AG04449 (cell line): ENCODE measurements at regions not wholly inside any gene's neighbourhood (a gene's known extent, or its start where the extent isn't known, plus 50 kb on each side); places are given as distances from the start of the nearest gene placed in this dataset.

ENCODE experiments used
- CTCF ChIA-PET: fragments of 350-600 bp; formaldehyde crosslinking; extraction: SDS; loops from one replicate; lab custom pipeline; 2021; ENCODE audit warnings: antibody characterized with exemption; lab: Yijun Ruan, JAX
- POLR2A ChIA-PET: fragments of 400-600, 350-600 bp; formaldehyde crosslinking; extraction: SDS; loops from one replicate; lab custom pipeline; 2020; ENCODE audit warnings: antibody characterized with exemption, inconsistent platforms; lab: Yijun Ruan, JAX
- DNase-seq: peaks from one replicate; pipeline ENCODE4 v3.0.0-alpha.2; 2010; ENCODE audit warnings: low read depth, low spot score
- H3K4me3 ChIP-seq: 2 replicates; pipeline ENCODE4 v1.5.1; 2011; ENCODE audit warnings: low read depth, mild to moderate bottlenecking, control low read depth, low read length
- CTCF ChIP-seq: IDR thresholded peaks from one replicate; pipeline ENCODE4 v1.5.1; 2011; ENCODE audit warnings: mild to moderate bottlenecking, moderate library complexity, low read length, control low read depth, inconsistent platforms; ENCODE audit not compliant: insufficient read depth; ENCODE audit errors: missing control alignments

GRCh38 chr1:218695525-218695924, 350.4 kb downstream of the TGFB2 start:
- H3K4me3 ChIP-seq: no peak overlapping the region
- ChIA-PET CTCF (no interaction called here), POLR2A (interaction anchor here (0.6 kb wide), 1 partner anchor 83 kb away, joined by 5 read pairs; no protein-coding TSS in a partner anchor)
- no peak for TF ChIP-seq CTCF
- no peak for DNase-seq

GRCh38 chr1:218698141-218698540, 353.0 kb downstream of the TGFB2 start:
- TF ChIP-seq CTCF: no peak
- no peak overlapping the region for H3K4me3 ChIP-seq
- POLR2A ChIA-PET: no interaction called here
- CTCF ChIA-PET: no interaction called here
- no peak for DNase-seq

DNA sequence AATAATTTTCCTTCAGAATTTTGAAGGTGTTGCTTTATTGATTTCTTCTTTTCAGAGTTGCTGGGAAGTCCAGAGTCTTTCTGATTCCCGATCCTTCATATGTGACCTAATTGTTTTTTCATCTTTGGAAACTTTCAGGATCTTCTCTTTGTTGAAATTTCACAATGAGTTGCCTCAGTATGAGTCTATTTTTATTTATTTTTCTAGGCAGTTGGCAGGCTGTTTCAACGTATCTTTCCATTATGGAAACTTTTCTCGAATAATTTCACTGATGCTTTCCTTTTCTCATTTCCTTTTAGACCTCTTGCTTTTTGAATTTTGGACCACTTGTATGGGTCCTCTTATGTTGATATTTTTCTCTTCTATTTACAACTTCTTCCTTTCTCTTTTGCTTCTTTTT, 354.3 kb downstream of the TGFB2 start:
- TF ChIP-seq CTCF: no peak
- no peak overlapping the region for H3K4me3 ChIP-seq
- POLR2A ChIA-PET: no interaction called here
- CTCF ChIA-PET: no interaction called here
- DNase-seq: no peak

DNA sequence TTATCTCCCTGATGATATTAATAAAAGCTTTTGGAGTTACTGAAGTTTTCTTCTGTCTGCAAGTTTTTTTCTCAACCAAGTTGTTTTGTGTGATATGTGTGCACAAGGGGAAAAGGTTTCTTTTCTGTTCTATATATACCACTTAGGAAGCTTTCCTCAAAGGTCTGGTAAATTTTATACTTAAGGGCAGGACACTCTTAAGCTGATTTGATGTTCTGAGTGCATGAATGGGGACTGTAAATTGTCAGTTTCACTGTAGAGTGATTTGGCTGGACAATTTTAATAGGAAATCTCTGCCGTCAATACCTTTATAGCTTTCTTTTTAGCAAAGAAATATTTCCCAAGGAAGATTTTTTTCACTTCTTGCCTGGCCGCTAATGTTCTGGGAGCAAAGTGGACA, 354.7 kb downstream of the TGFB2 start:
- DNase-seq: no peak
- H3K4me3 ChIP-seq: no peak overlapping the region
- ChIA-PET CTCF (no interaction called here), POLR2A (no interaction called here)
- TF ChIP-seq CTCF: no peak

DNA sequence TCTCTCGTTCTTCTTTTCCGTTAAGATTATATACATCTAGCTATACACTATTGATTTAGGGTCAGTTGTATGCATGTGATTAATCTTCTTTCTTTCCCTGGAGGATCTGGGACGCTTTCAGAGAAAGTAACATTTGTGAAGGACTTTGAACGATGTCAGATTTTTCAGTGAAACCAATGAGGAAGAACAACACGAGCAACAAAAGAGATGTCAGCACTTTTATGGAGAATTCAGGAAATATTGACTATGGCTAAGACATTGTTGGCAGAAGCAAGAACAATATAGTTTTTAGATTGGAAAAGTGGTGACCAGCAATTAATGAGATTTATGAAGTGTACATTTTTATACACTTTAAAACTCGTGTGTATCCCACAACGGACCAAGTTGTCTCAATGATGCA, 355.5 kb downstream of the TGFB2 start:
- DNase-seq: no peak
- TF ChIP-seq CTCF: no peak
- POLR2A ChIA-PET: no interaction called here
- no peak overlapping the region for H3K4me3 ChIP-seq
- CTCF ChIA-PET: interaction anchor here (1.0 kb wide), 1 partner anchor 17 kb away, joined by 3 read pairs; no protein-coding TSS in a partner anchor

GRCh38 chr1:218701131-218701530, 356.0 kb downstream of the TGFB2 start:
- POLR2A ChIA-PET: no interaction called here
- no peak for TF ChIP-seq CTCF
- DNase-seq: no peak
- CTCF ChIA-PET: interaction anchor here (1.0 kb wide), 1 partner anchor 17 kb away, joined by 3 read pairs; no protein-coding TSS in a partner anchor
- no peak overlapping the region for H3K4me3 ChIP-seq
